K562 (cell line): ENCODE measurements at regions not wholly inside any gene's neighbourhood (a gene's known extent, or its start where the extent isn't known, plus 50 kb on each side); places are given as distances from the start of the nearest gene placed in this dataset.
A peak's percentile ranks its signal among the peaks of the same experiment; 100 is the strongest.

Experiments used
- DPF2 ChIP-seq: fragments of 450-650 bp; IDR thresholded peaks from 2 replicates; pipeline ENCODE4 v1.6.1; 2016
- E2F6 ChIP-seq, 2 experiments: IDR thresholded peaks; 2 replicates each; pipeline ENCODE4 v1.6.1; 2011; ENCODE audit warnings: borderline replicate concordance in 1 of 2, control low read depth in 1 of 2, low read depth in 1 of 2, low read length in 1 of 2, mild to moderate bottlenecking in 1 of 2, mixed read lengths in 1 of 2, moderate library complexity in 1 of 2; ENCODE audit not compliant: insufficient read depth in 1 of 2, insufficient read length in 1 of 2, poor library complexity in 1 of 2, severe bottlenecking in 1 of 2; ENCODE audit errors: extremely low read depth in 1 of 2
- EGR1 ChIP-seq: fragments of 450-650 bp; conservative IDR thresholded peaks from 2 replicates; pipeline ENCODE4 v1.6.1; 2017; ENCODE audit warnings: mild to moderate bottlenecking
- ETS1 ChIP-seq: conservative IDR thresholded peaks from 2 replicates; pipeline ENCODE4 v1.6.1; 2011; ENCODE audit warnings: low read depth, mild to moderate bottlenecking, low read length; ENCODE audit not compliant: control insufficient read depth
- FOXP1 ChIP-seq: sonication (generic); formaldehyde crosslinking; IDR thresholded peaks from 2 replicates; pipeline ENCODE4 v1.8.0; 2022; ENCODE audit warnings: mild to moderate bottlenecking, missing genetic modification reagents
- GMEB1 ChIP-seq: fragments of 250-450 bp; sonication (Bioruptor Pico); IDR thresholded peaks from 2 replicates; pipeline ENCODE4 v1.4.0; 2020; ENCODE audit warnings: mild to moderate bottlenecking
- SIN3A ChIP-seq, 2 experiments: fragments of 150-350 bp in 1 of 2; IDR thresholded peaks; 2 replicates each; pipeline ENCODE4 v1.6.1; 2011 to 2016; ENCODE audit warnings: borderline replicate concordance in 2 of 2, low read depth in 2 of 2, low read length in 2 of 2, mild to moderate bottlenecking in 2 of 2, moderate library complexity in 2 of 2; ENCODE audit not compliant: control insufficient read depth in 1 of 2
- SRF ChIP-seq, 2 experiments: fragments of 250-450, 450-650 bp in 1 of 2; sonication (Bioruptor Pico) in 1 of 2; sonication (generic) in 1 of 2; formaldehyde crosslinking; IDR thresholded peaks; 2 replicates each; pipeline versions ENCODE4 v1.5.0 to v1.5.1; 2020 to 2022; ENCODE audit warnings: mild to moderate bottlenecking in 1 of 2, missing genetic modification reagents in 1 of 2
- ZBTB26 ChIP-seq: fragments of 450-650 bp; formaldehyde crosslinking; IDR thresholded peaks from 2 replicates; pipeline ENCODE4 v1.4.0; 2022; ENCODE audit warnings: missing genetic modification characterization
- ZC3H4 ChIP-seq: sonication (generic); formaldehyde crosslinking; IDR thresholded peaks from 2 replicates; pipeline ENCODE4 v1.9.0; 2021; ENCODE audit warnings: missing genetic modification reagents, borderline replicate concordance
- ZNF12 ChIP-seq: sonication (generic); formaldehyde crosslinking; IDR thresholded peaks from 2 replicates; pipeline ENCODE4 v1.4.0; 2020; ENCODE audit warnings: mild to moderate bottlenecking, missing genetic modification reagents
- ZNF165 ChIP-seq: fragments of 250-450 bp; sonication (Bioruptor Pico); IDR thresholded peaks from 2 replicates; pipeline ENCODE4 v1.4.0; 2020; ENCODE audit warnings: borderline replicate concordance

- TF ChIP-seq GMEB1 (CRISPR knock-in tag) (peak; percentile 23; the same call in 1 of the 2 replicates), DPF2 (peak; percentile 7; the same call in 1 of the 2 replicates), E2F6 (IDR thresholded peaks at IDR 0.05; ENCODE audit: borderline replicate concordance in 1 of 2, extremely low read depth in 1 of 2, insufficient read depth in 1 of 2, insufficient read length in 1 of 2, low read depth in 1 of 2, low read length in 1 of 2, poor library complexity in 1 of 2, severe bottlenecking in 1 of 2) (peak; percentile 66 to 86), FOXP1 (CRISPR knock-in tag) (peak; percentile 62; the same call in 1 of the 2 replicates), SRF (CRISPR knock-in tag; IDR thresholded peaks at IDR 0.05) (peak in 1 of 2 experiments; percentile 50; a peak in 1 of 4 replicates), ETS1 (peak; percentile 29; the same call in 1 of the 2 replicates), ZNF165 (CRISPR knock-in tag) (0 out of 2 replicates have a peak, but pooled peaks have one; percentile 10), ZNF12 (CRISPR knock-in tag) (peak; percentile 74), ZBTB26 (0 out of 2 replicates have a peak, but pooled peaks have one; percentile 53), EGR1 (peak; percentile 44; the same call in 1 of the 2 replicates), ZC3H4 (no peak; the same call in 1 of the 2 replicates), SIN3A (IDR thresholded peaks at IDR 0.05; ENCODE audit: borderline replicate concordance in 2 of 2, control insufficient read depth in 1 of 2, low read depth in 2 of 2, low read length in 2 of 2) (peak; percentile 81 to 88)
These were observed 220.1 kb upstream of the MKLN1 start (continued) for GRCh38 chr7:131107337-131108211.
